SW 1271 (cell line): ENCODE measurements at regions not wholly inside any gene's neighbourhood (a gene's known extent, or its start where the extent isn't known, plus 50 kb on each side); places are given as distances from the start of the nearest gene placed in this dataset.

Experiments used
- DNase-seq, 2 experiments: peaks; one replicate each; lab custom pipeline; 2025; lab: John Stamatoyannopoulos, UW

DNA sequence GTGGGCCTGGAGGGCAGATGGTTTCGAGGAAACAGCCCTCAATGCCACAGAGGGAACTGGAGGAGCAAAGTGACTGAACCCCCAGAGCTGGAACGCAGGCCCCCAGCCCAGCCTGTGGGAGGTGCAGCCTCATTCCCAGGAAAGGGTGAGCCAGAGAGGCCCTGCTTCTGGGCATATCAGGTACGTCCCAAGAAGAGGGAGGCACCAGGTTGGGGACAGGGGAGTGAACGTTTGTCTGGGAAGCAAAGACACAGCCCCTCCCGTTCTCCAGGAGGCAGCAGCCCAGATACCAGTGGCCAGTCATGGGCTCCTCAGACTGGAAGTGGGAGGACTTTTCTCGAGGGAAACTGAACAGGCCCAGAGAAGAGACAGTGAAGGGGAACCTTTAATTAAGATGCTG, 74.3 kb upstream of the RET start:
- no peak for DNase-seq

DNA sequence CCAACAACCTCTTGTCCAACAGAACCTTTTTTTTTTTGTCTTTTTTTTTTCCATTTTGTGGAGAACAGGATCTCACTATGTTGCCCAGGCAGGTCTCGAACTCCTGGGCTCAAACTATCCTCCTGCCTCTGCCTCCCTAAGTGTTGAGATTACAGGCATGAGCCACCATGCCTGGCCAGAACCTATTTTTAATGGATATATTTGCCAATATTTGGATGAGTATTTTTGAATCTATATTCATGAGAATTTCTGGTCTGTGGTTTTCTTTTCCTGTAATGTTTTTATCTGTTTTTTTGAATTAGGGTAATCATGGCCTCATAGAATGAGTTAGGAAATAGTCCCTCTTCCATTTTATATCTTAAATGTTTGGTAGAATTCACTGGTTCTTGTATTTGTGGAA, 70.4 kb upstream of the RET start:
- no peak for DNase-seq

DNA sequence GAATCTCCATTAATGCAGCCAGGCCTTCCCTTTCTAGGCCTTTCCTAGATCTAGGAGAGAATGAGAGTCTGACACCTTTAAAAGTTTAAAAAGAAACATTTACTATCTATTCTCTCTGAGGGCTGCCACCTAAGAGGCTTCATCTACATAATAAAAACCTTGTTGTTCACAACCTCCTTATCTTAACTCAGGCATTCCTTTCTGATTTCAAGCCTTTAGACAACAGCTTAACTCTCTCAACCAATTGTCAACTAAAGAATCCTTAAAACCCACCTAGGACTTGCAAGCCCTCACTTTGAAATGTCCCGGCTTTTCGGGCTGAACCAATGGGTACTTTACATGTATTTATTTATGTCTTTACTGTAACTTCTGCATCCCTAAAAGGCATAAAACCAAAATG, 64.3 kb upstream of the RET start:
- DNase-seq, result no peak

DNA sequence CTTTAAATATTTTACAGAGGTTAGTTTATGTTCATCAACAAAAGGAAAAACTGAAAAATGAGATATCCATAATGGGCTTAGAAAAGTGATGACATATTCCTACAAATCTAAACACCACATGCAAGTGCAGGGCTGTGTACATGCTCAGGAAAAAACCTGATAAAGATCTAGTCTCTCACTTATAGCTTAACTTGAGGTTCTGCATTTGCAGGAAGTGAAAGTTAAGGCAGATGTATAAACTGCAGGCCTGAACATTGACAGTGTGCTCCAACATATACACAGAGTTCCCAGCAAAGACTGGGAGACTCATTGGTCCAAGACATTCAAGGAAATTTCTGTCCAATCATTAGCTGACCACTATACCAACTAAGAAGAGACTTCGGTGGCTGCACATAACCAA, 63.8 kb upstream of the RET start:
- no peak for DNase-seq

DNA sequence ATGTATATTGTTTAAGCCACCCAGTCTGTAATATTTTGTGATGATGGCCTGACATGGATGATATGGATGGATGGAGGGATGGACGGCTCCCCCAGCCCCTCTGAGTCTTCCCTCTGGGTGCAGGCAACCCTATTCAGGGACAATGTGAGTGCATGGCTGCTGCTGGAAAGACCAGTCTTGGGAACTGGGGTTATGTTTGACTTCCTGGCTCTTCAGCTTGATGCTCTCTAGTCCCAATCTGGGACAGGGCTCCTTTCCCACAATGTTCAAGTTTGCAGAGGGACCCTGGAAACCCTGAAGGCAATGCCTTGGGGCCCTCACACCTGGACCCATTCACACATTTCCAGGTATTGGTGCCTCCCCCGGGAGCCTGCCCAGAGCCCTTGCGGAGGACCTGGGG, 52.3 kb upstream of the RET start:
- DNase-seq, result no peak

DNA sequence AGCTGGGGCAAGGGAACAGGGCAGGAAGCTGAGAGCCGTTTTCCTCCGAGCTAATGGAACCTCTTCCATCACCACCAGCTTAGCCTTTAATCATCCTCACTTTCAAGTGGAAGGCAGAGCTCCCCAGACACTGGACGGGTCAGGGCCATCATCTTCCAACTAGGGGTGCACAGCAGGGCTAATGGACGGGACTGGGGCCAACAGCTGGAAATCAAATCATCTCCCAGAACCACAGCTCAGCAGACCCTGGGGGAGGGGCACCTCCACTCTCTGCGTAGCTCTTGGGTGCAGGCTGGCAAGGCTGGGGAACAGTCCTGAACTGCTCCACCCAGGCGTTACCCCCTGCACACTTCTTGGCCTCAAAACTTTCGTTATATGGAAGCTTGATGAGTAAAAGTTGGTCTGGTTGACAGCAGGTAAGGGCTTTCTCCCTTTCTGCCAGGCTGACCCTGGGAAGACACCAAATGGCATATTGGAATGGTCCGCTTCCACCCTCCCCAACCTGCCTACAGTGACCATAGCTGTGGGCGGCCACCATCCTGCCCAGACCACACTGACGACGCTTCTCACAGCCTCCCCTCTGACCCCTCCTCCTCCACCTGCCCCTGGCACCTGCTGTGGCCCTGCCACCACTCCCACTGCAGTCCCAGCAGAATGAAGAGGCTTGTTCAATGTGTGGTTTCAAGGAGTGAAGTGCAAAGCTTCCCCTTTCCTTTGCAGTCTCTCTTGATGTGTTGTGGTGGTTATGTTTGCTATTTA, 51.7 kb upstream of the RET start:
- DNase-seq, result no peak

DNA sequence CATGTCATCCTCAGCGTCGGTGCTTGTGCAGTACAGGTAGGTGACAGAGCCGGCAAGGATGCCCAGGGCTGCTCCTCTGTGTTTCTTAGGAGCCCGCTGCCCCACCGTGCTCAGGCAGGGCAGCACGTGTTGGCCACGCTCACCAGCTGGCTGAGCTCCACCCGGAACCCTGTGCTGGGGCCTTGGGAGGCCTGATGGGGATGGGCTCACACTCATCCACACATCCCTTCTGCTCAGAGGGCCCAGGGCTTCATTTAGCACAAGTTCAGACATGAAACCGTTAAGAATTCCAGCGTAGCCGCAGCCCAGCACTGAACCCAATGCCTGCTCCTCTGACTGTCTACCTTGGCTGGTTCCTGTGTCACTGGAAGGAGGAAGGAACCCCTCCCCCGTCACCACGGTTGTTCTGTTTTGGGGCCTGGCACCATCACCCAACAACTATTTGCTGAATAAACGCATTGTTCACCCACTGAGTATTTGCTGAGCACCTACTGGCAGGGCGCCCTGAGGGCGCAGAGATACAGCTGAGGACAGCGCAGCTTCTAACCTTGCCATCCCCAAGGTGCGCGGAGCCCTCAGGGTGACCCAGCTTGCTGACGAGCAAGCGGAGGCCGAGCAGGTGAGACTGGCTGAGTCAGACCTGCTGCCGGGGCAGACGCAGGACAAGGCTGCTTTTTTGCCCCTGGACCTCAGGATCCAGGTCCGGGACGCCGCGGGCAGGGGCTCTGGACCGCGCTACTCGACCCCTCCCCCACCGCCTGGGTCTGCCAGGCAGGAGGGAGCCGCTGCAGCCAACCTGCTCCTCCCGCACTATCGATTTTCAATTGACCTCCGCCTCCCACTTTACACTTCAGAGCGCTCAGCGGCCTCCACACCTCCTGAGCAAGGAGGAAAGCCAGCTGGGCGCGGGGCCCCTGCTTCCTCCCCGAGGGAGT, 50.6 kb upstream of the RET start:
- DNase-seq, result no peak
